ENCODE measurements at regions not wholly inside any gene's neighbourhood (a gene's known extent, or its start where the extent isn't known, plus 50 kb on each side); places are given as distances from the start of the nearest gene placed in this dataset.
"Not testable (repeated sequence)": the region's sequence is repeated elsewhere in the genome, so short reads cannot be mapped to it uniquely, and the experiment has no call there.

GRCh38 chr15:31687088-31687487 lies 343.2 kb upstream of the CHRNA7 start:
- TF ChIP-seq REST (tag by site-specific recombination; IDR thresholded peaks at IDR 0.05); ZNF280D (tag by site-specific recombination; IDR thresholded peaks at IDR 0.05); HOXA7 (CRISPR knock-in tag; IDR thresholded peaks at IDR 0.05; ENCODE audit: borderline replicate concordance); ZNF140 (tag by site-specific recombination; IDR thresholded peaks at IDR 0.05); ZNF530 (tag by site-specific recombination; IDR thresholded peaks at IDR 0.05; ENCODE audit: low read depth); CTCF (tag by site-specific recombination; IDR thresholded peaks at IDR 0.05); KLF17 (tag by site-specific recombination; IDR thresholded peaks at IDR 0.05); ZSCAN23 (tag by site-specific recombination; IDR thresholded peaks at IDR 0.05); ZNF292 (tag by site-specific recombination; IDR thresholded peaks at IDR 0.05; ENCODE audit: borderline replicate concordance, low read depth); ZNF23 (tag by site-specific recombination; IDR thresholded peaks at IDR 0.05; ENCODE audit: borderline replicate concordance); PRDM2 (tag by site-specific recombination; IDR thresholded peaks at IDR 0.05; ENCODE audit: borderline replicate concordance): not testable (repeated sequence)

Data from HEK293 (cell line).